Thyroid gland (tissue), 4 donors: ENCODE measurements at regions not wholly inside any gene's neighbourhood (a gene's known extent, or its start where the extent isn't known, plus 50 kb on each side); places are given as distances from the start of the nearest gene placed in this dataset.

ENCODE experiments used
- DNase-seq, 2 donors: peaks; one replicate each; pipeline ENCODE4 v3.0.0-alpha.2; 2019
- H3K27ac ChIP-seq, 3 donors: fragments of 200-600 bp; sonication (generic); 1 replicate in 2 of 3; 2 replicates in 1 of 3; pipeline ENCODE4 v1.5.1; 2016 to 2019; ENCODE audit warnings: mild to moderate bottlenecking in 1 of 3, moderate library complexity in 1 of 3
- H3K27me3 ChIP-seq: fragments of 200-600 bp; sonication (generic); one replicate; pipeline ENCODE4 v1.5.1; 2019
- H3K36me3 ChIP-seq, 2 donors: fragments of 200-600 bp; sonication (generic); one replicate each; pipeline ENCODE4 v1.5.1; 2016 to 2019
- H3K4me1 ChIP-seq, 2 donors: fragments of 200-600 bp; sonication (generic); one replicate each; pipeline ENCODE4 v1.5.1; 2017 to 2019
- H3K4me3 ChIP-seq, 3 donors: fragments of 200-600 bp; sonication (generic); replicated peaks in 1 of 3; 1 replicate in 2 of 3; 2 replicates in 1 of 3; pipeline ENCODE4 v1.5.1; 2016; ENCODE audit warnings: mild to moderate bottlenecking in 1 of 3
- H3K9me3 ChIP-seq: fragments of 200-600 bp; sonication (generic); one replicate; pipeline ENCODE4 v1.5.1; 2017
- POLR2A ChIP-seq, 2 donors: fragments of 450-650 bp; IDR thresholded peaks; one replicate each; pipeline ENCODE4 v1.6.1; 2017; ENCODE audit warnings: antibody characterized with exemption in 2 of 2, mild to moderate bottlenecking in 2 of 2, moderate library complexity in 1 of 2
- WGBS, 2 donors: methylation state at CpG; one replicate each; pipeline ENCODE4 v1.1.5; 2017; 5-methylcytosine and 5-hydroxymethylcytosine counted together
- intact Hi-C: fragments of 100-400 bp; cut with DNase I; formaldehyde crosslinking; loops from one replicate; pipeline ENCODE4 v1.15.1; 2023
- TF ChIP-seq, protein P1 (sequence below), 6 experiments: fragments of 200-600 bp in 3 of 6; fragments of 450-650 bp in 3 of 6; sonication (generic) in 3 of 6; IDR thresholded peaks; one replicate each; pipeline ENCODE4 v1.5.1; 2016 to 2019; ENCODE audit warnings: antibody characterized with exemption in 6 of 6, mild to moderate bottlenecking in 2 of 6, inconsistent platforms in 1 of 6, moderate library complexity in 1 of 6

DNA sequence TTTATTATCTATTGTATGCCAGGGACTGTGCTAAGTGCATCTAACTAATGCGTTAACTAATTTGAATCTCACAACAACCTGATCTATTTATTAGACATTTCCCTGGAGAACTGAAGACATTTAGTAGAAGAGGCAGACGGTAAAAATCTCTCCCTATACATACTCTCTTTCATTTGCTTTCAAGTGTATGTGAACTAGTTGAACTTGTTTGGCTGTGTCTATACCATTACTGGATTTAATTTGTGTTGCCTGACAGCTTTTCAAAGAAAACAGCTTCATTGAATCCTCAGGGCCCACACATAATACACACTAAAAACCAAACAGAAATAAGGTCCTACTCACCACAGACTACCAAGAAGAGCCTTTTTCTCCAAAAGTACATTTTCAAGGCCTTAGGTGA, 133.6 kb upstream of the NR3C1 start:
- Histone ChIP-seq H3K27me3 (no peaks in the 10 kb centered on the region), H3K4me1 (no peaks in the 10 kb centered on the region), H3K4me3 (no peak overlapping the region), H3K9me3 (no peaks in the 10 kb centered on the region), H3K27ac (no peak overlapping the region), H3K36me3 (no peaks in the 10 kb centered on the region)
- DNase-seq: no peak
- TF ChIP-seq, protein P1, sequence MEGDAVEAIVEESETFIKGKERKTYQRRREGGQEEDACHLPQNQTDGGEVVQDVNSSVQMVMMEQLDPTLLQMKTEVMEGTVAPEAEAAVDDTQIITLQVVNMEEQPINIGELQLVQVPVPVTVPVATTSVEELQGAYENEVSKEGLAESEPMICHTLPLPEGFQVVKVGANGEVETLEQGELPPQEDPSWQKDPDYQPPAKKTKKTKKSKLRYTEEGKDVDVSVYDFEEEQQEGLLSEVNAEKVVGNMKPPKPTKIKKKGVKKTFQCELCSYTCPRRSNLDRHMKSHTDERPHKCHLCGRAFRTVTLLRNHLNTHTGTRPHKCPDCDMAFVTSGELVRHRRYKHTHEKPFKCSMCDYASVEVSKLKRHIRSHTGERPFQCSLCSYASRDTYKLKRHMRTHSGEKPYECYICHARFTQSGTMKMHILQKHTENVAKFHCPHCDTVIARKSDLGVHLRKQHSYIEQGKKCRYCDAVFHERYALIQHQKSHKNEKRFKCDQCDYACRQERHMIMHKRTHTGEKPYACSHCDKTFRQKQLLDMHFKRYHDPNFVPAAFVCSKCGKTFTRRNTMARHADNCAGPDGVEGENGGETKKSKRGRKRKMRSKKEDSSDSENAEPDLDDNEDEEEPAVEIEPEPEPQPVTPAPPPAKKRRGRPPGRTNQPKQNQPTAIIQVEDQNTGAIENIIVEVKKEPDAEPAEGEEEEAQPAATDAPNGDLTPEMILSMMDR (IDR thresholded peaks at IDR 0.05): no peak
- no peak for TF ChIP-seq POLR2A (IDR thresholded peaks at IDR 0.05)
- 95% methylated on average over 2 of the region's 2 CpGs for WGBS, 2 donors
- intact Hi-C loops: no loop called here

DNA sequence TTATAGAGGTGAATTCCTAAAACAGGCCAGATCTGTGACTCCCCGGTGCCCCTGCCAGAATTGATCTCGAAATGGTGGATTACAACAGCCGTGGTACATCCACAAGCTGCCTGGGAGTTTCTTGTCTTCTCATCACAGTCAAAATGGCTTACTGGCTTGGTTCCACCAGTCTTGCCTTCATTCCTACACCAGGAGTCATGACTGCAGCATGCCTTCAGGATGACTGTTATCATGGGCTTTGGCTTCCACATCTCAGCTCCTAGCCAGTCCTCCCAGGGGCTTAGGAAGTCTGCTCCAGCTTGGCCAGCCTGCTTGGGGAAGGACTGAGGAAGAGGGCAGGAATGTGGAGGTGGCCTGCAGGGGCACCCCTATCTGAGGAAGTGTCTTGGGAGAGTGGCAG, 132.9 kb upstream of the NR3C1 start:
- intact Hi-C loops: no loop called here
- TF ChIP-seq, protein P1 (IDR thresholded peaks at IDR 0.05): no peak
- no peaks in the 10 kb centered on the region for H3K4me1 ChIP-seq
- no peak overlapping the region for H3K4me3 ChIP-seq
- H3K27me3 ChIP-seq: no peaks in the 10 kb centered on the region
- H3K9me3 ChIP-seq: no peaks in the 10 kb centered on the region
- H3K36me3 ChIP-seq: no peaks in the 10 kb centered on the region
- DNase-seq: no peak
- WGBS, 2 donors: 97 to 100% methylated on average over 3 of the region's 3 CpGs
- H3K27ac ChIP-seq: no peak overlapping the region

DNA sequence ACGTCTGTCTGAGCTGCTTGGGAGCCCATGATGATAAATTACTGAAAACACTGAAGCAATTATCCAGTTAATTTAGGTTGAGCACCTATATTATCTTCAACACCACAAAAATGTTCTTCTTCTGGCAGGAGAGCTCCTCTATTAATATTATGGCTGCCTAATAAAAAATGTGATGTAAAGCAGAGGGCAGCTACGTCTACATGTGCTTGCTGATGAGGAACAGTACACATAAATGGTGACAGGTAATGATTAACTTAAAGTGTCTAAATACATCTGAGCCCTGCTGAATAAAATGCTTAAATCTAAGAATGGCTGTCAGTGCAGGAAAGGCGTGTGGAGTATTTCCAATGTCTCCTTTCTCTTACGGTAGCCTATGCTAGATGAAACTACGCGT, 131.3 kb upstream of the NR3C1 start:
- intact Hi-C loops: no loop called here
- DNase-seq: no peak
- no peaks in the 10 kb centered on the region for H3K27me3 ChIP-seq
- no peaks in the 10 kb centered on the region for H3K36me3 ChIP-seq
- 86 to 90% methylated on average over 6 of the region's 6 CpGs for WGBS, 2 donors
- H3K4me1 ChIP-seq: no peaks in the 10 kb centered on the region
- TF ChIP-seq POLR2A (IDR thresholded peaks at IDR 0.05): no peak
- TF ChIP-seq, protein P1 (IDR thresholded peaks at IDR 0.05): no peak
- H3K27ac ChIP-seq: no peak overlapping the region
- no peak overlapping the region for H3K4me3 ChIP-seq
- no peaks in the 10 kb centered on the region for H3K9me3 ChIP-seq

DNA sequence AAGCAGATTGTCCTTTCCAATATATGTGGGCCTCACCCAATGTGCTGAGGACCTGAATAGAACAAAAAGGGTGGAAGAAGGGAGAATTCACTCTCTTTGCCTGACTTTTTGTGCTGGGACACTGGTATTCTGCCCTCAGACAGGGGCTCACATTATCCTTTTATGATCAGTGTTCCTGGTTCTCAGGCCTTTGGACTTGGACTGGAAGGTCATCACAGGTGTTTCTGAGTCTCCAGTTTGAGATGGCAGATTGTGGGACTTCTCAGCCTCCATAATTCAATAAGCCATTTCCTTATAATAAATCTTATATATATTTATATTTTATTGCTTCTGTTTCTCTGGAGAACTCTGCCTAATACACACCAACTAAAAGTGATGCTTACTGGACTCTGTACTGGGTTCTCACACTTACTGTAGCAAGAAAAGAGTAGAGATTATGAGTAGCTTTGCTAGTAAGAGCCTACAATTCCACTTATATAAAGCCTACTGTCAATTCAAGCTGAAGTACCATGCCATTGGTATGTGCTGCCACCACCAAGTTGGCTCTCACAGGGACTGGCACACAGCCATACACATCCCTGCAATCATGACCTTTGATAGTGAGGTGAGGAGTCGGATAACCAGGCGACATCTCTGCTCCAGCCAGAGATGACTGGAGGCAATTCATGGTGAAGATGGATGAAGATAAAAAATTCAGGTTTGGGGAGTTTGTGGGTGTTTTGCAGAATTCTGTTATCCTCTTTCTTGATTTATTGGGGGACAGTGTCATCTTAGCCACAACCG, 130.7 kb upstream of the NR3C1 start:
- Histone ChIP-seq H3K27ac (no peak overlapping the region), H3K4me3 (no peak overlapping the region), H3K27me3 (no peaks in the 10 kb centered on the region), H3K36me3 (no peaks in the 10 kb centered on the region), H3K9me3 (no peaks in the 10 kb centered on the region), H3K4me1 (no peaks in the 10 kb centered on the region)
- DNase-seq: no peak
- intact Hi-C loops: no loop called here
- no peak for TF ChIP-seq POLR2A (IDR thresholded peaks at IDR 0.05)
- TF ChIP-seq, protein P1 (IDR thresholded peaks at IDR 0.05): no peak
- 92 to 94% methylated on average over 3 of the region's 3 CpGs for WGBS, 2 donors

DNA sequence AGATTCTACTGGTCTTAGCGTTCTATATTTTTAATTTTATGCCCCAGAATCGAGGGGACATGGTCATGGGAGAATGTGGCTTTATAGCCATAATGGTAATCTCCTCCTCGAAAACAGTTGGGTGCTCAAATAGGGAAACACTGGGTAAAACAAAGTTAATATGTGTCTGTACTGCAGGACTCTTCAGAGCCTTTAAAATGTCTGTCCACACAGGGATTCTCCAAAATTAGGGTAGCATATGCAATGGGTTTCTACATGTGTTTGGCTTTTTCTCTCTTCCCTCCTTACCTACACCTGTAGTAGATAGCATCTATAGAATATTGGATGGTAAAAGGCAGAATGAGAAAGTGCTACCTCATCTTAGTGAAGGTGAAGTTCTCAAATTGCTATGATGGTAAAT, 130.0 kb upstream of the NR3C1 start:
- DNase-seq: no peak
- Histone ChIP-seq H3K36me3 (no peaks in the 10 kb centered on the region), H3K9me3 (no peaks in the 10 kb centered on the region), H3K27me3 (no peaks in the 10 kb centered on the region), H3K4me1 (no peaks in the 10 kb centered on the region), H3K27ac (no peak overlapping the region), H3K4me3 (no peak overlapping the region)
- TF ChIP-seq, protein P1 (IDR thresholded peaks at IDR 0.05): no peak
- TF ChIP-seq POLR2A (IDR thresholded peaks at IDR 0.05): no peak
- WGBS, 2 donors: 89 to 94% methylated on average over 3 of the region's 3 CpGs
- intact Hi-C loops: no loop called here
